Testis (tissue), 2 donors: ENCODE measurements at regions not wholly inside any gene's neighbourhood (a gene's known extent, or its start where the extent isn't known, plus 50 kb on each side); places are given as distances from the start of the nearest gene placed in this dataset.
"Not testable (repeated sequence)": the region's sequence is repeated elsewhere in the genome, so short reads cannot be mapped to it uniquely, and the experiment has no call there.

Experiments
- DNase-seq: peaks from one replicate; pipeline ENCODE4 v3.0.0-alpha.2; 2019
- H3K27ac ChIP-seq, 2 donors: fragments of 200-600 bp; sonication (generic); one replicate each; pipeline ENCODE4 v1.5.1; 2019
- H3K27me3 ChIP-seq: fragments of 200-600 bp; sonication (generic); one replicate; pipeline ENCODE4 v1.5.1; 2019
- H3K36me3 ChIP-seq: fragments of 200-600 bp; sonication (generic); one replicate; pipeline ENCODE4 v1.5.1; 2017; ENCODE audit warnings: low read depth; ENCODE audit errors: missing control alignments
- H3K4me1 ChIP-seq: fragments of 200-600 bp; sonication (generic); one replicate; pipeline ENCODE4 v1.5.1; 2019
- H3K4me3 ChIP-seq, 2 donors: fragments of 200-600 bp; sonication (generic); one replicate each; pipeline ENCODE4 v1.5.1; 2017 to 2019
- H3K9me3 ChIP-seq: fragments of 200-600 bp; sonication (generic); one replicate; pipeline ENCODE4 v1.5.1; 2017
- WGBS, 2 donors: methylation state at CpG; one replicate each; pipeline ENCODE4 v1.1.5; 2018; 5-methylcytosine and 5-hydroxymethylcytosine counted together
- intact Hi-C: fragments of 100-400 bp; cut with DNase I; formaldehyde crosslinking; loops from one replicate; pipeline ENCODE4 v1.15.1; 2023; ENCODE audit warnings: low total_unique reads

DNA sequence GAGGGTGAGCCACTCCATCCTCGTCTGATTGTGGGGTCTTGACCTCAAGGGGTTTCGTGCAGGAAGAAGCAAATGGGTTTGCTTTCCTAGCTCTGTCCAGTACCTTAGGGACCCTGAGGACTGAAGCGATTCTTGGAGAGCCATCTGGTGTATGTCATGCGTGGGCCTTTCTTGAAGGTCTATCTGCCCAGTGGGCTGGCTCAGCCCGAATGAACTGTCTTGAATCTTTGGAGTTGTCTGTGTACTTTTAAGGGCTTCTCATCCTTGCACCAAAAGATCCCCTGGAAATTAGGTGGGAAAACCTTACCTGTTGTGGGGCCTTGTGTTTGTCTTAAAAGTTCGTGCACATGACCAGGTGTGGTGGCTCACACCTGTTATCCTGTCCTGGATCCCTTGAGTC, 135.4 kb upstream of the ERV3-1 start:
- DNase-seq, H3K36me3 ChIP-seq, H3K27ac ChIP-seq, H3K4me3 ChIP-seq, intact Hi-C loops, H3K27me3 ChIP-seq, H3K9me3 ChIP-seq, H3K4me1 ChIP-seq: not testable (repeated sequence)
- 77% methylated on average over 4 of the region's 6 CpGs; no CpG with 5 or more reads in 1 of the 2 donors for WGBS, 2 donors

DNA sequence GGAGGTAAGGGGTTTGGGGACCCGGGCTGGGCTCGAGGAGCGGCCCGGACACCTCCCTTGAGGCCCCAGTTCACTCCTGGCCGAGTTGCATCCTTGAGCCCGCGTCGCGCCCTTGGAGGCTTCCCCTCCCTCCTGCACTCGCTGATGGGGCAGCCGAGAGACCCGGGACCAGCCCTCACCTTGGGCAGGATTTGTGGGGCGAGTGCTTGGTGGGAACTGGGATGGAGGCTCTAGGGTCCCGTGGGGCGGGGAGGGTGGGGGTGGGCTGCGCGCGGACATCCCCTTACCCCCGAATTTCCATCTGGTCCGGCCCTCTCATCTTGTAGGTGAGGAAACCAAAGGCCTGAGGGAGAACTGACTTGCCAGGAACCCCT, 134.9 kb upstream of the ERV3-1 start:
- intact Hi-C loops, H3K36me3 ChIP-seq, H3K9me3 ChIP-seq, H3K27me3 ChIP-seq, H3K4me3 ChIP-seq, H3K4me1 ChIP-seq, H3K27ac ChIP-seq: not testable (repeated sequence)
- 19% methylated on average over 16 of the region's 20 CpGs; no CpG with 5 or more reads in 1 of the 2 donors for WGBS, 2 donors
- peak; percentile 14 for DNase-seq

DNA sequence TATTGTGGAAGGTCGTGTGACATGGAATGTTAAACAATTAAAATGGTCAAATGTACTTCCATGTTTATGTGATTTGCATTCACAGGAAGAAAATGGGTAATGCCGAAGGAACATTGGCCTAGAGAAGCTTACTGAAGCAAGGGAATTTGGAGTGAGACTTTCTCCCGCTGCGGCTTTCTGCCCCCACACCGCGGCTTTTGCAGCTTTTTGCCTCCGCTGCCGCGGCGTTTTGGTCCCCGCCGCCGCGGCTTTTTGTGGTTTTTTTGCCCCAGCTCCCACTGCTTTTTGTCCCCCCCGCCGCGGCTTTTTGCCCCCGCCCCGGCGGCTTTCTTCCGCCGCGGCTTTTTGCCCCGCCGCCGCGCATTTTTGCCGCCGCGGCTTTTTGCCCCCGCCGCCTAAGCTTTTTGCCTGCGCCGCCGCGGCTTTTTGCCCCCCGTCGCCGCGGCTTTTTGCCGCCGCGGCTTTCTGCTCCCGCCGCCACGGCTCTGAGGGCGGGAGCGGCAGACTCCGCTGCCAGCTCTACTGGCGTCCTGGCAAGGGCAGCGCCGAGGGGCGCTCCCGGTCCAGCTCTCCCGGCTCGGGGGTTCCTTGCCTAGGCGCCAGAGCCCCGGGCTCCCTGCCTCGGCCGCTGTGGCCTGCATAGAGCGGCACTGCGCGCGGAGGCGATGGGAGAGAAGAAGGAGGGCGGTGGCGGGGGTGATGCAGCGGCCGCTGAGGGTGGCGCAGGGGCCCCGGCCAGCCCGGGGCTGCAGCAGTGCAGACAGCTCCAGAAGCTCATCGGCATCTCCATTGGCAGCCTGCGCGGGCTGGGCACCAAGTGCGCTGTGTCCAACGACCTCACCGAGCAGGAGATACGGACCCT, 134.3 kb upstream of the ERV3-1 start:
- H3K27me3 ChIP-seq, H3K27ac ChIP-seq, intact Hi-C loops, H3K4me1 ChIP-seq, DNase-seq, H3K36me3 ChIP-seq, H3K9me3 ChIP-seq, H3K4me3 ChIP-seq: not testable (repeated sequence)
- no CpG with 5 or more reads among the region's 79 CpGs for WGBS, 2 donors

DNA sequence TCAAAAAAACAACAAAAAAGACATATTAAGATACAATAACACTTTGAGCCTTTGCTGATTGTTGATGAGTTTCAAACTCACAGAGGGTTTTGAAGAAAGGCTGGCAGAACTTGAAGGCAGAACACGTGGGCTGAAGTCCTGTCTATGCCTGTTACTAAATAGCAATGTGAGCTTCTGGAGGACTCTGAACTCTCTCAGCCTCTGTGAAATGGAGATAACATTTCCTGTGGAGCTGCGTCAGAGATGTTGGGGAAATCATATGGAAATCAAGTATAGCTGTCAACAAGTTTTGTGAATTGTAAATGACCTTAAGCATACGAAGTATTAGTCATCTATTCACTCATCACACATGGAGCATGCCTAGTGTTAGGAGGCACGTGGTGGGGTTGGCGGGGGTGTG, 130.4 kb upstream of the ERV3-1 start:
- H3K9me3 ChIP-seq, DNase-seq, H3K4me1 ChIP-seq, H3K4me3 ChIP-seq, H3K36me3 ChIP-seq, H3K27me3 ChIP-seq, H3K27ac ChIP-seq, intact Hi-C loops: not testable (repeated sequence)
- no CpG with 5 or more reads among the region's 5 CpGs for WGBS, 2 donors

DNA sequence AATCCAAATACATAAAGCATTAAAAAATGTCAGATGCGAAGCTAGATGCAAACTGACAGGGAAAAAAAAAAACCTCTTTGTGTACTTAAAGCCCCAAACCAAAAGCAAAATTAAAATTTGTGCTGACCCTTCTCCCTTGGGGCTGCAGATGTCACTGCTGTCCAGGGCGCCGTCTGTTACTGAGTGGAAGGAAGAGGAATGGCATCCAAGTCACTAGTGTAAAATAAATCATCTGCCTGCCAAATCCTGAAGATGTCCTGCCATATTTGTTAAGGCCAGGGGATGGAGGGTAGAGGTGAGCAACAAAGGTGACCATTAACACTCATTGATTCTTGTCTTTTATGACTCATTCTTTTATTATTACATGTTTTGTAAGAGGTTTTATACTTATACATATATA, 126.6 kb upstream of the ERV3-1 start:
- H3K4me1 ChIP-seq, H3K9me3 ChIP-seq, H3K27ac ChIP-seq, H3K36me3 ChIP-seq, DNase-seq, H3K4me3 ChIP-seq, H3K27me3 ChIP-seq, intact Hi-C loops: not testable (repeated sequence)
- WGBS, 2 donors: no CpG with 5 or more reads among the region's 3 CpGs

DNA sequence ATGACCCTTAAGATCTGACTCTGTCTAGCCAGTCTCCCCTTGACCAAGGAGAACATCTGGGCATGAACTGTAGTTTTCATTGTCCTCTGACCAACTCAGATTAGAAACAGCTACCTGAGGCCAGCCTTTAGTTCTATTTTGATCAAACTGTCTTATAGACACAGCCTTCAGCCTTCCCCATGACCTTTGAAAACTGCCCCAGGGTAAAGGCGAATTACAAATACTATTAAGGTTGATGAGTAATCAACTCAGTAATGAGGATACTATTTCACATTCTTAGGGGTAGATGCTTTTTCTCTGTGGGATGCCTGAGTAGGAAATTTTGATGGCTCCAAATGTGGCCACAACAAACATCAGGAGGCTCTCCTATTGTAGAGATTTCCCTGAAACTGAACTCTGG, 125.8 kb upstream of the ERV3-1 start:
- H3K4me3 ChIP-seq, H3K4me1 ChIP-seq, H3K9me3 ChIP-seq, H3K27ac ChIP-seq, H3K27me3 ChIP-seq, DNase-seq, H3K36me3 ChIP-seq, intact Hi-C loops: not testable (repeated sequence)
- no CpG with 5 or more reads among the region's 1 CpG for WGBS, 2 donors

DNA sequence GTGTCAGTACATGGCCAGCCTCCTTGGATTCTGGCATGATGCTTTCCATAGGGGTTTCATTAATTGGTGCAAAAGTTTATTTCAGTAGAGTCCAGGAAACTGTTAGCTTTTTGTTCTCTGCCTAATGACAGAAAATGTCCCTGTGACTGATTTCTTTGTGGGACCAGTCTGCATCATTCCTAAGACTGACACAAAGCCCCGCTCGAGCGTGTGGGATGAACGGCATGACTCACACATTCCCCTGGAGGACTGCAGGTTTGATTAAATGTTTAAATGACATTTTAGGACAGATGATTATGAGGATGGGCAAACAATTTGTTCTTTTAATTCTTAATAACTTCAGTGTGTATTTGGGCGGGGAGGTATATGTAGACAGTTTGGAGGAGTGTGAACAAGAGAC, 120.9 kb upstream of the ERV3-1 start:
- intact Hi-C loops: not testable (repeated sequence)
- no CpG with 5 or more reads among the region's 5 CpGs for WGBS, 2 donors

DNA sequence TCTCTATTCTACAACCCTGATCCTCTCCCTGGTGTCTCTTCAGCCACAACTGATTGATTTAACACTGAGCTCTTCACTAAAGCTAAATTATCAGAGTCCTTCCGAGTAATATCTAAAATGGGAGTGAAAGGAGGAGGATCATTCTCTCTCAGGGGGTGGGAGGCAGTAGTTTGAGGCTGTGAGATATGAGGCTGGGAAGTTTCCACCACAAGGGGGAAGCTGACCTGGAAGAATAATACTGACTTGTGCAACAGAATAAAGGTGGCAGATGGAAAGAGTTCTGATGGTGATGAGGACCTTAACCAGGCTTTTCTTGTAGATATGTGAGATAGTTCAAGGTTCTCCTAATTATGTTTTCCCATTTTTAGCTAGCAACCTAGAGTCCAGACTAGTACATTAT, 118.1 kb upstream of the ERV3-1 start:
- H3K4me1 ChIP-seq, H3K9me3 ChIP-seq, DNase-seq, H3K36me3 ChIP-seq, H3K4me3 ChIP-seq, H3K27me3 ChIP-seq, intact Hi-C loops, H3K27ac ChIP-seq: not testable (repeated sequence)
- no CpG with 5 or more reads among the region's 1 CpG for WGBS, 2 donors

More for the DNA sequence above, 120.9 kb upstream of the ERV3-1 start:
- not testable (repeated sequence) for H3K27ac ChIP-seq, DNase-seq, H3K4me1 ChIP-seq, H3K4me3 ChIP-seq, H3K9me3 ChIP-seq, H3K27me3 ChIP-seq, H3K36me3 ChIP-seq

DNA sequence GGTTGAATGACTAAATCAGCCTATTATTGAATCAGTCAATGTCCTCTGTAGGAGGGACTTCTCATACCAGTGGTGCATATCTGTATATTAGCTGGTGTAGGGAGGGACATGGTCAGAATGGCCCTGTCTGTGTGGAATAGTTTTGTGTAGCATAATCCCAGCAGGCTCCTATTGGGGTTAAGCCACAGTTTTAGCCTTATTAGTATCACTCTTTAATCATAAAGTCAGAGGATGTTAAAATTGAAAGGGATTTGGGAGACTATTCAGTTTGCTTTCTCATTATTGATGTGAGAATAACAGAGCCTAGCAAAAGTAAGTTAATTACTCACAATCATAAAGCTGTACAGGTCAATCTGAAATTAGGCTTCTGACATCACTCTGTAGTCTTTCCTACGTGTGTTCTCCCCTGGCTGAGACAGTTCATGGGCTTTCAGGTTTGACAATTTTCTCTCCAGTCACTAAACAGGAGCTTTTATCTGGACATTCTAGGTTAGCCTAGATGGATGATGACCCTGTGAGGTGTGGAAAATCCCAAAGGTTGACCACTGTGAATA, 99.2 kb upstream of the ERV3-1 start:
- H3K4me3 ChIP-seq, H3K27ac ChIP-seq, H3K4me1 ChIP-seq, intact Hi-C loops, H3K27me3 ChIP-seq, H3K36me3 ChIP-seq, DNase-seq, H3K9me3 ChIP-seq: not testable (repeated sequence)
- WGBS, 2 donors: 79 to 92% methylated on average over 1 of the region's 1 CpG

DNA sequence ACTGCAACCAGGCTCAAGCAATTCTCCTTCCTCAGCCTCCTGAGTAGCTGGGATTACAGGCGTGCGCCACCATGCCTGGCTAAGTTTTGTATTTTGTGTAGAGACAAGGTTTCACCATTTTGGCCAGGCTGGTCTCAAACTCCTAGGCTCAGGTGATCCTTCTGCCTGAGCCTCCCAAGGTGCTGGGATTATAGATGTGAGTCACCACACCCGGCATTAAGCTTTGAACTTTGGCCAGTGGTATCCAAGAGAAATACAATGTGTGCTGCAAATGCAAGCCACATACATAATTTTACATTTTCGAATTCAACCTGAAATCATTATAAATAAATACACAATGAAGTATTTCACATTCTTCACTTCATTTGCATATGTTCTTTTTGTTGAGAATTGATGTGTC, 94.0 kb upstream of the ERV3-1 start:
- H3K4me3 ChIP-seq, DNase-seq, H3K36me3 ChIP-seq, H3K27me3 ChIP-seq, H3K4me1 ChIP-seq, H3K9me3 ChIP-seq, intact Hi-C loops, H3K27ac ChIP-seq: not testable (repeated sequence)
- 96 to 97% methylated on average over 4 of the region's 4 CpGs for WGBS, 2 donors

DNA sequence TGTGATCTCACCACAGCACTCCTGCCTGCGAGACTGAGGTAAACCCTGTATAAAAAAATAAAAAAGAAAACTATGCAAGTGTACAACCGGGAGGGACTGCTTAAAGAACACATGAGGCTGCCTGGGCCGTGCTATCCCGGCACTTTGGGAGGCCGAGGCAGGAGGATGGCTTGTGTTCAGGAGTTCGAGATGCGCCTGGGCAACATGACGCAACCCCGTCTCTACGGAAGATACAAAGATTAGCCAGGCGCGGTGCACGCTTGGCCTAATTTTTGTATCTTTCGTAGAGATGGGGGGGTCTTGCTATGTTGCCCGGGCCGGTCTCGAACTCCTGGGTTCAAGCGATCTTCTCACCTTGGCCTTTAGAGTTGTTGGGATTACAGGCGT, 75.2 kb upstream of the ERV3-1 start:
- H3K36me3 ChIP-seq, intact Hi-C loops, H3K4me1 ChIP-seq, H3K27me3 ChIP-seq, H3K9me3 ChIP-seq, DNase-seq: not testable (repeated sequence)
- Histone ChIP-seq H3K4me3 (peak overlapping the region; percentile 75 to 83), H3K27ac (peak overlapping the region; percentile 80 to 84)
- WGBS, 2 donors: 79 to 83% methylated on average over 10 to 18 of the region's 19 CpGs
